ENCODE measurements at regions not wholly inside any gene's neighbourhood (a gene's known extent, or its start where the extent isn't known, plus 50 kb on each side); places are given as distances from the start of the nearest gene placed in this dataset.

DNA sequence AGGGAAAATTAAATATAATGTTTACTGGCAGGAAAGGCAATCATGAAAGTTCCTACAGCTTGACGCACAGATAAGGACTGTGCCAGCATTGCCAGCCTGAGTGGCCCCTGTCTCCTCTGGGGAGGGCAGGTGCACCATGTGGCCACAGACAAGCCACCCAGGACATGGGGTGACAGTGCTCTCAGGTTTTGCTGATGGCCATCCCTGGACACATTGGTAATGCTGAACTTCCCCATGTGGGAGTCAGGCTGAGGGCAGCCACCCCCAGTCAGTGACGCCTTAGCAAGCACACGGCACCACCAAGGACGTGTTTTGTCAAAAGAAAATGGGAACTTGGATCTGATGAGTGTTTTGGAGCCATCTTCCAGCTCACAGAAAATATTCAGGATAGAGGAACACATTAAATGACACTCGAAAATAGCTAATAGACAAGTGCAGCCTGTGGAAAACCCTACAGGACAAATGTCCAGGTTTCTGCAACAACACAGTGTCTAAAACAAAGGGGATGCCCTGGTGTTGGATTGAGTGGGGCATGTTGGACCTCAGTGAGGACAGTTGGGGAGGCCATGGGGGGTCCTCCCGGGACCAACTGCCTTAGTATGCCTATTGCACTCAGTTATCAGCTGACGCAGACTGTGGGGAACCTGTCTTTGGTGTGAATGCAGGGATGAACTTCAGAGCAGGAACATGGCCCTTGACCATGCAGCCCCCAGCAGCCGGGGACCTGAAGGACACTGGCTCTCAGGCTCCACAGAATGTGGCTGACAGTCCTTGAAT is 1450.5 kb downstream of the BRD1 start:
- DNase-seq: no peak

DNA sequence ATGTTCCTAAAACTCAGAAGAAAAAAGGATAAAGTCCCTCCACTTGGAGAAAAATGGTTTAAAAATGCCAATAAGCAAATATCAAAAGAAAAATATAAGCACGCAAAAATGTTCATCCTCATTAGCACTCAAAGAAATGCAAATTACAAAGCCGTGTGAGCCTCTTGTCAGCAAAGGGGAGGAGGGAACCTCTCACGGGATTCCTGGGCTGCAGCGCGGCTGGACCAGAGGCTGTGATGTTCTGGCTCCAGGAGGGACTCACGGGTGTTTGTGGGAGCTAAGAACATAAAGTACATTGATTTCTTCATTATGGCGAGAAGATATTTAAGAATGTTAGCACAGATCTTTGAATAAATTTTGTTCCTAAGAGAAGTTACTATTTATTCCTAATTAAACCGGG is 1451.2 kb downstream of the BRD1 start:
- no peak for DNase-seq

DNA sequence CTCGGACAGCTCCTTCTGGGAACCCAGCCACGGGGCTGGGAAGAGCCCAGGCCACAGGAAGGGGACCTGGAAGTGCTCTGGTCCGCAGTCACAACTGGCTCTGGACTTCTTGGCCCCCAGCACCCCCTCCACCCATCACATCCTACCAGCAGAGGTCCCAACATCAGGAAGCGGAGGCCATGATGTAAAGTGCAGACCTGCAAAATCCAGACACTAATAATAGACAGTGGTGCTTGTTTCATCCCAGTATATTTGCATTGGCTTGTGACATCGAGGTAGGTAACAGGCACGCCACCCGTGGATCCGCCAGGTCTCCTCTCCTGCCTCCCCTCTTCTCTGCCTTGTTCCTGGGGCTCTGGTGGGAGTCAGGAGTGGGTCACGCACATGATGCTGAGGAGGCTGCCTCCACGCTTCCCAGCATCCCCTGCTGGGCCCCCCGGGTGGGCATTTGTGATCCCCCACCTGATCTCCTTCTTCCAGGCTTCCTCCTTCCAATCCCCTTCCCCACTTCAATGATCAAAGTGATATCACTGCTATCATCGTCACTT is 1454.0 kb downstream of the BRD1 start:
- no peak for DNase-seq

DNA sequence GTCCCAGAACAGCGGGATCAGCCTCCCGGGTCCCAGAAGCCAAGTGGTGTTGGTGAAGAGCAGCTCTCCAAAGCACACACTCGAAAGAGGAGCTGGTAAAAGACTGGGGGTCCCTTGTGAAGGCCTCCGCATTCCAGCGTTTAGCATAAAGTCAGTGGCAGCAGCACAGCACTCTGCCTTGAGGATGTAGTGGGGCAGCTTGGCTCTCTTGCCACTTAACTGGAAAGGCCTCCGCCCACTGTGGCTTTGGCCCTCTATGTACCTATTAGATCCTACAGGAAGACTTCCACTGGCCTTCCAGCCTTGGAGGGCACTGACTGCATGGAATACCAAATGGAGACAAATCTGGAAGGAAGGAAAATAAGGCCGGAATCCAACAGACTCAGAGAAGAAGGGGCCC is 1455.3 kb downstream of the BRD1 start:
- no peak for DNase-seq

DNA sequence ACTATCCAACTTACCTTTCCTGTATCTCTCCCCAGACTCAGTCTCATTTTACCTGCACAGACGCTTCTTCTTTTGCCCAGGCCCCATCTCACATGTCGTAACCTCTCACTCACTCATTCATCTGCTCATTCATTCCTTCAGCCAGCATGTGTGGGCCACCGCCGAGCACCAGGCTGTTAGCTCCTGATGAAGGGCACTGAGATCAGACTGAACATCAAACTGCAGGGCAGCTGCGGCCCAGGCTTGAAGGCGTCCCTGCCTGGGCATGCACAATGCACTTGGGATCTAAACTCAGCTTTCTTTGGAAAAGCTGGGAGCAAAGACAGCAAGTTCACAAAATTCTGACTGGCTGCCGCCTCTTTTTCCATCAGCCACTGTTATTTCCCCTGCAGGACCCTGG is 1456.3 kb downstream of the BRD1 start:
- DNase-seq: no peak

DNA sequence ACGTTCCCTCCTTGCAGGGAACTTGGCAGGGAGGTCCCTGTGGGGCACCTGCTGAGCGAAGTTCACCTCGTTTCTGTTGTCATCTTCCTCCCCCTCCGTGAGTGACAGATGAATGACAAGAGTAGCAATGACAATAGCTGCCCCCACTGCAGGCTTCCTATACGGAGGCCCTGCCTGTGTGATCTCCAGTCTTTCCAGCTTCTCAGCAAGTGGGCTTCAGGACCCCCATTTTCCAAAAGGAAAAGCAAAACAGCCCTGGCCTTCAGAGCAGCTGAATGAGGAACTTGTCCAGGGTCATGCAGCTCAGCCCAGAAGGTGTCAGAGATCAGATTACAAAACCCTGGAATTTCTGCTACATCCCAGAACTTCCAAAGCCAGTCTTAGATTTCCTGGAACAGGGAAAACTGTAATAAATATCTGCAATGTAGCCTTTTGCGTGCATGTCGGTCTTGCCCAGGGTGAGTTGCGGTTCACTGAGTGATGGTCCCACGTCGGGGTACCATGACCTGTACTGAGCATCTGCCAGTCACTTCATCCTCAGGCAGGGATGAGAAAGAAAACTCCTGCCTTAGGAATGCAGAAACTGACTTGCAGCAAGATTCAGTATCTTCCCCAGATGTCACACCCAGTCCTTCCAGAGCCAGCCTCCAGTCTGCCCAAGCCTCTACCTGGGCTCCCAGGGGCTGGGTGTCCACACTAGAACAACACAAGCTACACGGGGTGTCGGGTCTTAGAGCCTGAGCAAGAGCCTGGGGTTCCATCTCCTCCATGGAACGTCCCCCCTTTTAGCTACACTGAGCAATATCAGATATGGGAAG is 1457.0 kb downstream of the BRD1 start:
- no peak for DNase-seq

DNA sequence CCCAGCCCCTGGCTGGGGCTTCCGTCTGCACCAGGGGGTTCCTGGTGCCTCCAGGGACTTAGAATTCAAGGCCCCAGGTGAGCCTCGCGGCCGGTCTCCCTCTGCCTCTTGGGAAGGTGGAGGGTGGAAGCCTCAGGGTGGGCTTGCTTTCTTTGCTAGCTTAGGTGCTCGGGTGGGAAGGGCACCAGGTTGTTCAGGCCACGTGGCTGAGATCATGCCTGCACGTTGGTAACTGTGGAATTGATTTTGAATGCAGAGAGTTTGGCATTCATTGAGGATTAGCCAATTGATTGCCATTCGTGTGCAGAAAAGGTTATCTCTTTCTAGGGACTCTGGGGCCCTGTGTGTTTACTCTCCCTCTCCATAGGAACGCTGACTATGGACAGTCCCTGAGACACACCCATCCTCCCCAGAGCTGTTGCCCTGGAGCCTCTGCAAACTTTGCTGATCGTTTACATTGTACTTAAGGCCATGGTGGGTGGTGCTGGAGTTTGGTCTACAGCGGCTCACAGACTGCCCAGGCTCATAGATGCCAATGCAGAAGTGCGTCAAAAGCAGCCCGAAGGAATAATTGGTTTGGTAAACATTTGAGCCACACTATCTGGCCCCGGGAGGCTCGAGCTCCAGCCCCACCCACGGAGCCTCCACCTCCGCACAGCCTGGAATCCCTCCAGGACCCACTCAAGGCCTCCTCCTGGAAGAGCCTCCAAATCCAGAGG is 1457.7 kb downstream of the BRD1 start:
- no peak for DNase-seq

DNA sequence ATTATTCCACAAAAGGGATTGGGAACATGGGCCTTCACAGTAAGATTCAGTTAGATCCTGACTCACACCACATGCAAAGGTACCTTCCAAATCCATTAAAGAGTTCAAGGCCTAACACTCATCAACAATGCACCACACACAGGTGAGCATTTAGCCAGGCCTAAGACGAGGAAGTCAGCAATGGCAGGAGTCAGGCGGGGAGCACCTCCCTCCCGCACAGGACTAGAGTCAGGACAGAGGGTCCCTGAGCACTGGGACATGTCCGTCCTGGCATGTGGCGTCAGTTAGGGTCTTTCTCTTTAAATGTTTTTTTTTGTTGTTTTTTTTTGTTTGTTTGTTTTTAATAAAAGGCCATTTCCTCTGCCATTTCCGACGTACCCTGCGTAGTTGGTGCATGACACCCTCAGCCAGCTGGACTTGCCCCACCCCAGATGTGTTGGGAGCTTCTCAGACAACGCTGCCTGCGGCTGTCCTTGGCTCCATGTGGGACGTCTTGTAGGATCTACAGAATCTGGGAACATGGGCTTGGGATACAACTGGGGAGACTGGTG is 1458.6 kb downstream of the BRD1 start:
- DNase-seq: no peak

DNA sequence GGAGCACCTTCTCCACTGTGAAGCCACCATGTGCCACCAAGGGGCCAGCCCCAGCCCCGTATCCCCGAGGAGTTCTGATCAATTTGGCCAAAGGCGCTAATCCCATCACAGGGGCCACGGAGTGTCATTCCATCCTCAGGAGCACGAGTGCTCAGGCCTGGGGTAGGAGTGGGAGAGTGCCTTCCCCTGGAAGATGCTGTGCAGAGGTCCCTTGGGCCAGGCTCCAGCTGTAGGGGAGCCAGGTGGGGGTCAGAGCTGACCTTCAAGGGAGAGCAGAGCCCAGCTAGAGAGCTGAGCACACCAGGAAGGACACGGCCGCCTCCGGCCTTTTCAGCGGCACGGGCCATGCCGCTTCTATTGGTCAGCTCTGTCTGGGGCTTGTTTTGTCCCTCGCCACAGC is 1459.9 kb downstream of the BRD1 start:
- no peak for DNase-seq

DNA sequence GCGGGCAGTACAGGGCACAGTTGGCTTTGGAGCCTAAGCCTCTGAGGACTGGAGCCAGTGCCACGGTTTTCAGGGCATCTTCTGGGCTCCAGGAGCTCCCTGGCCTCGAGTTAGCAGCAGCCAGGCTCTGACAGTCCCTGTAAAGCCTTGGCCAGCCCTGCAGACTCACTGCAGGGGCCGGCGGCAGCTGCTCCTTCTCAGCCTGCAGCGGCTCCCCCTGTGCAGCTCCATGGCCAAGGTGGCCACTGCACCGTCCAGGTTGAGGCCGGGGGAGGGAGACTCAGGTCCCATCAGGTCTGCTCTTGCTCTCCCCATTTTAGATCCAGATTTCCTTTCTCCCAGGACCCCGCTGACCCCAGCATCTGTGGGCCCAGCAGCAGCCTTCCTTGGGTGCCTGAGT is 1461.1 kb downstream of the BRD1 start:
- no peak for DNase-seq

DNA sequence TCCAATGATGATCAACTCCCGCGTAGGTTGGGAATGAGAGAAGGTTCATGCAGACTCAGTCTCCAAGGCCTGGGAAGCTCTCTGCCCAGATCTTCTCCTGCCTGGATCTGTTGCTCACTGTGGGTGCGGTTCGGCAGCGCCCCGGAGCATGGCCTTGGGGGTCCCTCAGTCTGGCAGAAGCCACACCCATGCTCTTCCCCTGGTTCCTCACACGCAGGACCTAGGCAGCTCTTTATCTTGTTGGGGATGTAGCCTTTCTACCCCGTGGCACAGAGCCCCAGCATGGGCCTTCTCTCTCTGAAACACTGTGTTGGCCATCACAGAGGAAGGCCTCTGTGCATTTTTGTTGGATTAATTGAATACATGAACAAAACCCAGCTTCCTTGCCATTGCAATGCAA is 1461.6 kb downstream of the BRD1 start:
- no peak for DNase-seq

DNA sequence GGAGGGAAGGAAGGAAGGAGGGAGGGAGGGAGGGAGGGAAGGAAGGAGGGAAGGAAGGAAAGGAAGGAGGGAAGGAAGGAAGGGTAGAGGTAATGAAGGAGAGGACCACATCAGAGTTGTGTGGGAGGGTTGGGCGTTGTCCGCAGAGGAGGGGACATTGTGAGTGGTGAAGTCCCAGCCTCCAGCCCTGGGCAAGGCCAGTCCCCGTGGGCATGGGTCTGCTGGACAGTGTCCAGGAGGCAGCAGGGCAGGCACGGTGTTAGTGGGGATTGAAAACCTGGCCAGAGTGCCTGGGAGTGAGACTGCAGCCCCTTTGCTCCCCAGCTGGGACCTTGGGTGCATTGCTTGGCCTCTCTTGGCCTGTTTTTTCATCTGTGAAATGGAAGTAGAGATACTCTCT is 1462.3 kb downstream of the BRD1 start:
- no peak for DNase-seq

DNA sequence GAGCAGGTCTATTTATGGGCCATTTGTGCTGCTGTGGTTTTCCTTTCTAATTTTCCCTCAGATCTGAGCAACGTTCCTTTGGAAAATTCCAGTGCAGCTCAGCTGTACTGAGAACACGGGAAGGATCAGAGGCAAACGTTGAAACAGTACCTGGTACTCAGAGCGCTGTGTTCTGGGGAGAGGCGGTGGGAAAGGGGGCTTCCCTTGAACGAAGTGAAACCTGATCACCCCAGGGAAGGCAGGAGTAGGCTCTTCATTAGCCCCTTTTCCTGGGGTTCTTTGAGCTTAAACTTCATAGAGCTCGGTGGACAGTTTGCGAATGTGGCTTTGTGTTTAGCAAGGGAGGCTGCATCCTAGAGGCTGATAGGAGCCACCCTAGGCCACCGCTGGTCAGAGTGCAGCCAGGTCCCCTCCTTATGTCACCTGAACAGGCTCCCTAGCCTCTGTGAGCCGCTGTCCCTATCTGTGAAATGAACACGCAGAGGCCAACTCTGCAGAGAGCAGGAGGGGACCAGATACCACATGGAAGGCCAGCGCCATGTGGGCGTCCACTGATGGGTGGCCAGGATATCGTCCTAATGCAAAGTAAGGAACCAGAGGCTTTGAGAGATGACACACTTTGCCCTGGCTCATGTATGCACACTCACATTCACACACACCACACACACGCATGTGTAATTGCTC is 1464.8 kb downstream of the BRD1 start:
- no peak for DNase-seq

DNA sequence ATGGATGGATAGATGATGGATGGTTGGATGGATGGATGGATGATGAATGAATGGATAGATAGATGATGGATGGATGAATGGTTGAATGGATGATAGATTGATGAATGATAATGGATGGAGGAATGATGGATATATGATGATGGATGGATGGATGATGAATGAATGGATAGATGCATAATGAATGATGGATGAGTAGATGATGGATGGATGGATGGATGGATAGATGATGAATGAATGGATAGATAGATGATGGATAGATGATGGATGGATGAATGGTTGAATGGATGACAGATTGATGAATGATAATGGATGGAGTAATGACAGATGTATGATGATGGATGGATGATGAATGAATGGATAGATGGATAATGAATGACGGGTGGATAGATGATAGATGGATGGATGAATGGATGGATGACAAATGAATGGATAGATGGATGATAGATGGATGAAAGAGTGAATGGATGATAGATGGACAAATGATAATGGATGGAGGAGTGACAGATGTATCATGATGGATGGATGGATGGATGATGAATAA is 1466.5 kb downstream of the BRD1 start:
- no peak for DNase-seq

DNA sequence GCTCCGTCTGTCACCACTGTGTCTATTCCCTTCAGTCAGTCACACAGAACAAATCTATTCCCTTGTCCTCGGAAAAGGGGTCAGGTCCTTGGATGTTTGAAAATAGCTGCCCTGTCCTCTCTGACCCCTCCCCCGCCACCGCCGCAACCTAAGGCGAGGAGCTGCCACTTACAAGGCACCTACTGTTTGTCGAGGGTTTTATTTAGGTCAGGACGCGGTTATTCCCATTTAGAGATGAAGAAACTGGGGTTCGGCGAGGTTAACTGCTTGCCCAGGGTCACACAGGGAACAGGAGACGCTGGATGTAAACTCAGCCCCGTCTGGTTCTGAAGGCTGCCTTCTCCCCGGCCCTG is 1468.1 kb downstream of the BRD1 start:
- no peak for DNase-seq

DNA sequence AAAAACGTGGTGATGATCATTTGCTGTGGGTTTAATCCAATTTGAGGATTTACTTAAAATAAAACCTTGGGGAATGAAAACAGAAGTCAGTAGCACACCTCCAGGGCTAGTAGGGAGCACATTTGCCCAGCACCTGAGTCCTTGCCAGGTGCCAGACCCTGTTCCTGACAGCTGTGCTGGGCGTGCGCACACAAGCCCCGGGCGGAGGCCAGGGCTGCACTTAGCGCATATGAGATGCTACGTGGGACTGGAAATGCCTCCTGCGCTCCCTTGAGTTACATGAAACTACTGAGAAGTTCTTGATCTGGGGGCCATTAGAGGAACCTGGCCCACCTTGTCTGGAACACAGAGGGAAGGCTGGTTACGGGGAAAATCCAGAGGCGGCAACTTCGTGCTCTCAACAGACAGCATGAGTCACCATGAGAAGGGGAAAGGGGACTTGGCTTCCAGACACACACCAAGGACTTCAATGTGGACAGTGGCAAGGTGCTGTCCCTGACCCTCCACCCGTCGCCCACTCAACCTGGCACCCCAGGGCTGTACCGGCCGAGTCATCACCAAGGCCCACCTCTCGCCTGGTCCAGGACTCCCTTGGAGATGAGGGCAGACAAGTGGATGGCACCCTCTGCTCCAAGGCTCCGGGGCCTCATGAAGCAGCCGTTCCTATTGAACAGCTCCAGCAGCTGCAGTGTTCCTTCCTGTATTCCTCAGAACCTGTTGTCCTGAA is 1468.6 kb downstream of the BRD1 start:
- DNase-seq: no peak

DNA sequence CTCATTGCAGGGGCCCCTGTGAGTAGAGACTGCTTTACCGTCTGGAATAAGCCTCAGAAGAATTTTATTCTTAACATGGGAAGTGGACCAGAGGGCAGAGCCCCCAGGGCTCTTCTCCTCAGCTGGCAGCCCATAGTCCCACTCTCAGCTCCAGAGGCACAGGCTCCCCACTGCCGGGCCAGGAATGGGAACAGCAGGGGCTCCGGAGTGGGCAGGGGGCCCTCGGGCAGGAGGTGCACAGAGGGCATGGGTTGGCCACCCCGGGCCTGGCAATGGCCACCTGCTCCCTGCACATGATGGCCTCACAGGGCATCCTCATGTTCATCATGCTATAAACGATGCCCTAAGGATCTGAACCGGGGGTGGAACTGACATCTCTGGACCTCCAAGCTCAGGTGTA is 1469.7 kb downstream of the BRD1 start:
- no peak for DNase-seq

DNA sequence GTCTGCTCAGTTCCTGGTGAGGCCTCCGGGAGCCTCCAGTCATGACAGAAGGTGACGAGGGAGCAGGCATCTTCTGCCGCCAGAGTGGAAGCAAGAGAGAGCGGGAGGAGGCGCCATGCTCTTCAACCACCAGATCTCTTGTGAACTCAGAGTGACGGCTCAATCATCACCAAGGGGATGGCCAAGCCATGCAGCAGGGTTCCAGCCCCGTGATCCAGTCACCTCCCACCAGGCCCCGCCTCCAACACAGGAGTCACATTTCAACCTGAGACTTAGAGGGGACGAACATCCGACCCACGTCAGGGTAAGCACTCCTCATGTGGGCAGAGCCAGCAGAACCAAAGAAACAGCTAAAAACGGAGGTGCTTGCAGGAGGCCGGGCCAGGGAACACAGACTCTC is 1470.5 kb downstream of the BRD1 start:
- no peak for DNase-seq

DNA sequence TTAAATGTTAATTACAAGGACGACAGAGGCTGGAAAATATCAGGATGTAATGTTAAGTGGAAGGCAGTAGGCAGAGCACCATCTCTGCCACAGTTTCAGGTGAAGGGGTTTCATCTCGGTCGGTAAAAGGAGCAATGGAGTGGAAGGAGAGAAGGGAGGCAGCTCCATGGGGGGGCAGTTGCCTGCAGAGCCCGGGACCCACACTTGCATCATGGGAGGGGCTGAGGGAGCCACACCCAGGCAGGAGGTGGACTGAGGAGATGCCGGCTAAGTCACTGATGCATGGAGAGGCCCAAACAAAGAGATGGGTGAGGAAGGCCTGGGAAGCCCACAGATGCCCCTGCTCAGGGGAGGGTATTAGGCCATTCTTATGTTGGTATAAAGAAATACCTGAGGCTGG is 1470.9 kb downstream of the BRD1 start:
- DNase-seq: no peak

DNA sequence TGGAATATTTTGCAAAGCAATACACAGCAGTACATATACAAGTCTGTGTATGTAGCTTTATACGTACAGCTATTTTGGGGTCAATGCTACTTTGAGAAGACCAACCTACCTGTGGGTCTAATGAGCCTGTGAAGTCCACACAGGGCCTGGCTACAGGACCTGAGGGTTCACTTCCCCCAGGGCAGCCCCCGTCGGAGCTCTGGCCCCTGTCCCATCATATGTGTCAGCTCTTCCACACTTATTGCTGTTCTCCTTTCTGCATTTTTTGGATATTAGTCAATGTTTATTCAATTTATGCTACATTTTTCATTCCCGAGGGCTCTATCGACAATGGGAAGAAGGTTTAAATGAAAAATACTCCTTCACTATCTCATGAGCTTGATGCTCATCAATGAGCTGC is 1473.6 kb downstream of the BRD1 start:
- no peak for DNase-seq

DNA sequence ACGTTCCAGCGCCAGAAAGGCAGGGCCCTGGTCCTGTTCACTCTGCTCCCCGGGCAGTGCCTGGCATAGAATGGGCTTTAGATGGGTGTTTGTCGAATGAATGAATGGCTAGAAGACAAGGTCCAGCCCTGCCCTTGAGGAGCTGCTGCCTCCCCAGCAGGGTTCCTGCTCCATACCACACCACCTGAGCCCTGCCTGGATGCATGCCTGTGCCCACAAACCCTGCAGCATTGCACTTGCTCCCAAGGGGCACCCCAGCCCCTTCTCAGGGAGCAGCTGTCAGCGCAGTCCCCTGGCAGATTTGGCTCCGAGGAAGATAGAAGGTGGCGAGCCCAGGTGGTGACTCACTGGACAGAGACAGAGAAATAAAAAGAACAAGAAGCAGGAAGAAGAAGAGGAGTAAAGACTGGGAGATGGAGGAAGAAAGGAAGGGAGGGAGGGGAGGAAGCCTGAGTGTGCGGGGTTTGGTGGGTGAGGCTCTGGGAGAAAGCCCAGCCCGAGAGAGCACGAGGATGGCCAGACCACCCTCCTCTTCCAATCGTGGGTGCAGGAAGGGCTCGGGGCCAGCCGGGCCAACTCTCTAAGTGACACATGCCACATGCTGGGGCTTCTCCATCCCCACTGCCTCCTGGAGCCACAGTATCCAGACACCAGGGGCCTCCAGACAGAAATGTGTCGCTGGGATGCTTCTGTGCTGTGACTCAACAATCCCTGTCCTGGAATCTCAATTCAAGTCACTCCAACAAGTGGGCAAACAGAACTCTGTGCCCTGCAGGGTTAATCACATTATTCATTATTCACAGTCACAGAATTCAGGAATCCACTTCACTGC is 1474.3 kb downstream of the BRD1 start:
- DNase-seq: no peak
